Kidney (tissue), 13 donors: ENCODE measurements at regions not wholly inside any gene's neighbourhood (a gene's known extent, or its start where the extent isn't known, plus 50 kb on each side); places are given as distances from the start of the nearest gene placed in this dataset.

Experiments used
- DNase-seq, 5 donors: peaks; one replicate each; pipeline ENCODE4 v3.0.0-alpha.2; 2013 to 2020
- FAIRE-seq: peaks from 2 replicates; lab custom pipeline; 2012; peaks lifted over from hg19 to GRCh38; lab: Jason Lieb, UNC
- H3K27ac ChIP-seq, 2 donors: one replicate each; pipeline ENCODE4 v1.7.0; 2013; ENCODE audit warnings: low read depth in 2 of 2, low read length in 2 of 2, inconsistent platforms in 1 of 2
- H3K27me3 ChIP-seq: one replicate; pipeline ENCODE4 v1.7.1; 2013; ENCODE audit warnings: low read length, inconsistent platforms; ENCODE audit not compliant: control insufficient read depth, insufficient read depth
- H3K36me3 ChIP-seq, 3 donors: one replicate each; pipeline versions ENCODE4 v1.7.0 to v1.7.1; 2013; ENCODE audit warnings: low read length in 3 of 3, control low read depth in 1 of 3, inconsistent platforms in 1 of 3; ENCODE audit not compliant: insufficient read depth in 3 of 3, control insufficient read depth in 2 of 3
- H3K4me1 ChIP-seq, 3 donors: one replicate each; pipeline versions ENCODE4 v1.7.0 to v1.7.1; 2013; ENCODE audit warnings: low read length in 3 of 3, inconsistent platforms in 1 of 3, low read depth in 1 of 3; ENCODE audit not compliant: control insufficient read depth in 2 of 3, insufficient read depth in 2 of 3
- H3K4me3 ChIP-seq, 3 donors: one replicate each; pipeline versions ENCODE4 v1.7.0 to v1.8.1; 2013; ENCODE audit warnings: low read length in 3 of 3, control low read depth in 1 of 3, inconsistent platforms in 1 of 3
- H3K9ac ChIP-seq, 3 donors: one replicate each; pipeline versions ENCODE4 v1.7.0 to v1.7.1; 2013; ENCODE audit warnings: low read length in 3 of 3, control low read depth in 1 of 3, inconsistent platforms in 1 of 3
- H3K9me3 ChIP-seq, 3 donors: one replicate each; pipeline versions ENCODE4 v1.7.0 to v1.7.1; 2013; ENCODE audit warnings: low read length in 3 of 3, control low read depth in 1 of 3, inconsistent platforms in 1 of 3; ENCODE audit not compliant: control insufficient read depth in 2 of 3, insufficient read depth in 1 of 3
- CTCF ChIP-seq: IDR thresholded peaks from 3 replicates; pipeline ENCODE4 v1.5.1; 2012; ENCODE audit warnings: mild to moderate bottlenecking, moderate library complexity, borderline replicate concordance; ENCODE audit not compliant: insufficient read depth; ENCODE audit errors: extremely low read depth
- intact Hi-C: fragments of 100-400 bp; cut with DNase I; formaldehyde crosslinking; loops from one replicate; pipeline ENCODE4 v1.11.1; 2022
- donor health status: control.
- donor health status: control.
- donor health status: control.
- donor health status: control.
- donor health status: control.
- donor health status: DM: yes; HTN: yes; CAD: no.
- donor health status: Normal renal cell carcinoma (clear cell type).

GRCh38 chr6:203661-204060, 88.6 kb upstream of the DUSP22 start:
- DNase-seq: no peak
- Histone ChIP-seq H3K4me1 (no peaks in the 10 kb centered on the region), H3K36me3 (no peaks in the 10 kb centered on the region), H3K27ac (no peak overlapping the region), H3K9me3 (no peaks in the 10 kb centered on the region), H3K9ac (no peak overlapping the region), H3K27me3 (no peaks in the 10 kb centered on the region), H3K4me3 (no peak overlapping the region)
- no peak for TF ChIP-seq CTCF
- intact Hi-C loops: no loop called here
- FAIRE-seq: no peak

DNA sequence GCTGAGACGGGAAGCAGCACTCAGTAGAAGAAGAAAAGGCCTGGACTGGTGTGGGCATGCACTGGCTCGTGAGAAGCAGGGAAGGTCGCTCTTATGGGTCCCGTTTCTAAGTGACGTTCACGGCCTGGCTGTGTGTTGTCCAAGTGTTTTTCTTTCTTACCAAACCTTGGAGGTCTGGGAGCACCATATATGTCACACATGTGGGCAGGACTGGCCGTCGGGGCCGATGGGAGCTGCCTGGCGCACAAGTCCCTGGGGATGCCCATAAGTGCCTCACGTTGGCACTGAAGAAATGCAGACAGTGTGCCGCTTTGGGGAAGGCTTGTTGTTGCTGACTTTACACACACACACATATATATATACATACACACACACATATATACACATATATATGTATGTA, 86.0 kb upstream of the DUSP22 start:
- Histone ChIP-seq H3K4me1 (no peaks in the 10 kb centered on the region), H3K27me3 (no peaks in the 10 kb centered on the region), H3K4me3 (no peak overlapping the region), H3K36me3 (no peaks in the 10 kb centered on the region), H3K9me3 (no peaks in the 10 kb centered on the region), H3K27ac (no peak overlapping the region), H3K9ac (no peak overlapping the region)
- intact Hi-C loops: no loop called here
- DNase-seq (no peak), FAIRE-seq (no peak)
- TF ChIP-seq CTCF: no peak

DNA sequence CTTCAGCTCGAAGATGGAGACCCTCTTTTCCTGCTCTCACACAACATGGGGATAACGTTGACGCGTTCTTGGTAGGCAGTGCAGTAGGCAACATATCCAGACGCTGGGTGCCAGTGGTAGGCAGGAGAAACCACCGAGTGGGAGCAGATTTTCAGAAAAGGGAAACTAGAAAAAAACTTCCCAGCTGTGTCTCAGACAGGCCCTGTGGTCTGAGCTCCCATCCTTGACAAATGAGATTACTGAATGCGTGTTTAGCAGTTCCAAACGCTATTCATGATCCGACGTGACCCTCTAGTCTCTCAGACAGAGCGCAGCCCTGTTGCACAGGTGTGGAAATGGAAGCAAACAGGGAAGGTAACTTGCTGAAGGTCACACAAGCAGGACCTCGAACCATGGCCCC, 83.9 kb upstream of the DUSP22 start:
- Histone ChIP-seq H3K9ac (no peak overlapping the region), H3K36me3 (no peaks in the 10 kb centered on the region), H3K27me3 (no peaks in the 10 kb centered on the region), H3K27ac (no peak overlapping the region), H3K9me3 (no peaks in the 10 kb centered on the region), H3K4me1 (no peaks in the 10 kb centered on the region), H3K4me3 (no peak overlapping the region)
- TF ChIP-seq CTCF: no peak
- DNase-seq: no peak
- intact Hi-C loops: no loop called here
- FAIRE-seq: no peak

DNA sequence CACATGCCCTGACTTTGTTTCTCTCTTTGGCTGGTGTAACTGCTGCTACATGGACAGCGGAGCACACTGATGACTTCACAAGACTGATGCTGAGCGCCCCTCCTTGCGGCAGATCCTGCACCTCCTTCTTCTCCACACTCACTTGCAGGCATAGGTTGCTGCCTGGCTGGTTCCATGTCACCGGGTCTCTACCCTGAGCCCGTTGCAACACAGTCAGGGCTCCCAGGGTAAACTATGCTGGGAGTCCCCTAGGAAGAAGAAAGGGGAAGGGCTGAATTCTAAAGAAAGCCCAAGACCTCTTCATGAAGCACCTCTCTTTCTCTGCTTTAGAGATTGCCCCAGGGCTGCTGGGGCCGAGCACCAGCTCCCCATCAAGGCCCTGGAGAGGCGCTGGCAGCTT, 83.3 kb upstream of the DUSP22 start:
- no peaks in the 10 kb centered on the region for H3K36me3 ChIP-seq
- DNase-seq (no peak), FAIRE-seq (no peak)

More for the DNA sequence above, 83.3 kb upstream of the DUSP22 start:
- Histone ChIP-seq H3K4me3 (no peak overlapping the region), H3K4me1 (no peaks in the 10 kb centered on the region), H3K9ac (no peak overlapping the region), H3K27me3 (no peaks in the 10 kb centered on the region), H3K27ac (no peak overlapping the region), H3K9me3 (peaks cover 0 to 4% (median 0%) of the 10 kb centered on the region in 3 donors)
- TF ChIP-seq CTCF: no peak
- intact Hi-C loops: no loop called here
